ENCODE measurements at regions not wholly inside any gene's neighbourhood (a gene's known extent, or its start where the extent isn't known, plus 50 kb on each side); places are given as distances from the start of the nearest gene placed in this dataset.
"Not testable (repeated sequence)": the region's sequence is repeated elsewhere in the genome, so short reads cannot be mapped to it uniquely, and the experiment has no call there.

- no peaks in the 10 kb centered on the region for H3K27me3 ChIP-seq (ENCODE audit: control insufficient read depth, insufficient read depth, low read length)
- no peak overlapping the region for H3K4me3 ChIP-seq (ENCODE audit: low read depth, low read length)
- H3K9ac ChIP-seq (ENCODE audit: low read depth, low read length) = no peak overlapping the region
- no peaks in the 10 kb centered on the region for H3K9me3 ChIP-seq (ENCODE audit: control insufficient read depth, insufficient read depth, low read length)
- H3K27ac ChIP-seq (ENCODE audit: low read depth, low read length) = no peak overlapping the region
- H3K4me1 ChIP-seq (ENCODE audit: control insufficient read depth, insufficient read depth, low read length) = no peaks in the 10 kb centered on the region
- H3K36me3 ChIP-seq (ENCODE audit: control insufficient read depth, insufficient read depth, low read length) = no peaks in the 10 kb centered on the region
Measured at GRCh38 chr6:94801344-94801743, 776.0 kb upstream of the MANEA start.

GRCh38 chr6:94785514-94785913 lies 791.8 kb upstream of the MANEA start:
- no peaks in the 10 kb centered on the region for H3K27me3 ChIP-seq (ENCODE audit: control insufficient read depth, insufficient read depth, low read length)
- no peak overlapping the region for H3K9ac ChIP-seq (ENCODE audit: low read depth, low read length)
- no peaks in the 10 kb centered on the region for H3K4me1 ChIP-seq (ENCODE audit: control insufficient read depth, insufficient read depth, low read length)
- H3K27ac ChIP-seq (ENCODE audit: low read depth, low read length) = no peak overlapping the region
- no peak overlapping the region for H3K4me3 ChIP-seq (ENCODE audit: low read depth, low read length)
- H3K9me3 ChIP-seq (ENCODE audit: control insufficient read depth, insufficient read depth, low read length) = no peaks in the 10 kb centered on the region
- H3K36me3 ChIP-seq (ENCODE audit: control insufficient read depth, insufficient read depth, low read length) = no peaks in the 10 kb centered on the region

GRCh38 chr6:94785081-94785480 lies 792.3 kb upstream of the MANEA start:
- not testable (repeated sequence) for H3K27ac ChIP-seq (ENCODE audit: low read depth, low read length); H3K9ac ChIP-seq (ENCODE audit: low read depth, low read length); H3K36me3 ChIP-seq (ENCODE audit: control insufficient read depth, insufficient read depth, low read length); H3K9me3 ChIP-seq (ENCODE audit: control insufficient read depth, insufficient read depth, low read length); H3K4me1 ChIP-seq (ENCODE audit: control insufficient read depth, insufficient read depth, low read length); H3K27me3 ChIP-seq (ENCODE audit: control insufficient read depth, insufficient read depth, low read length); H3K4me3 ChIP-seq (ENCODE audit: low read depth, low read length)

- no peak overlapping the region for H3K9ac ChIP-seq (ENCODE audit: low read depth, low read length)
- no peaks in the 10 kb centered on the region for H3K36me3 ChIP-seq (ENCODE audit: control insufficient read depth, insufficient read depth, low read length)
- H3K27me3 ChIP-seq (ENCODE audit: control insufficient read depth, insufficient read depth, low read length) = no peaks in the 10 kb centered on the region
- 0 out of 2 replicates have a peak, but pooled peaks cover 7% of the 10 kb centered on the region for H3K4me1 ChIP-seq (ENCODE audit: control insufficient read depth, insufficient read depth, low read length)
- H3K9me3 ChIP-seq (ENCODE audit: control insufficient read depth, insufficient read depth, low read length) = no peaks in the 10 kb centered on the region
- H3K27ac ChIP-seq (ENCODE audit: low read depth, low read length) = no peak overlapping the region
- no peak overlapping the region for H3K4me3 ChIP-seq (ENCODE audit: low read depth, low read length)
Measured at GRCh38 chr6:94769197-94769596, 808.1 kb upstream of the MANEA start.

- Histone ChIP-seq H3K9me3 (ENCODE audit: control insufficient read depth, insufficient read depth, low read length) (no peaks in the 10 kb centered on the region), H3K9ac (ENCODE audit: low read depth, low read length) (no peak overlapping the region), H3K4me1 (ENCODE audit: control insufficient read depth, insufficient read depth, low read length) (no peaks in the 10 kb centered on the region), H3K27me3 (ENCODE audit: control insufficient read depth, insufficient read depth, low read length) (no peaks in the 10 kb centered on the region), H3K27ac (ENCODE audit: low read depth, low read length) (no peak overlapping the region), H3K36me3 (ENCODE audit: control insufficient read depth, insufficient read depth, low read length) (no peaks in the 10 kb centered on the region), H3K4me3 (ENCODE audit: low read depth, low read length) (no peak overlapping the region)
Measured at GRCh38 chr6:94751641-94752329, 825.5 kb upstream of the MANEA start.

GRCh38 chr6:94736236-94736635 lies 841.1 kb upstream of the MANEA start:
- Histone ChIP-seq H3K9ac (ENCODE audit: low read depth, low read length) (no peak overlapping the region), H3K4me3 (ENCODE audit: low read depth, low read length) (no peak overlapping the region), H3K36me3 (ENCODE audit: control insufficient read depth, insufficient read depth, low read length) (no peaks in the 10 kb centered on the region), H3K27me3 (ENCODE audit: control insufficient read depth, insufficient read depth, low read length) (no peaks in the 10 kb centered on the region), H3K27ac (ENCODE audit: low read depth, low read length) (no peak overlapping the region), H3K4me1 (ENCODE audit: control insufficient read depth, insufficient read depth, low read length) (no peaks in the 10 kb centered on the region), H3K9me3 (ENCODE audit: control insufficient read depth, insufficient read depth, low read length) (no peaks in the 10 kb centered on the region)

- Histone ChIP-seq H3K4me1 (ENCODE audit: control insufficient read depth, insufficient read depth, low read length) (no peaks in the 10 kb centered on the region), H3K4me3 (ENCODE audit: low read depth, low read length) (no peak overlapping the region), H3K27me3 (ENCODE audit: control insufficient read depth, insufficient read depth, low read length) (no peaks in the 10 kb centered on the region), H3K36me3 (ENCODE audit: control insufficient read depth, insufficient read depth, low read length) (no peaks in the 10 kb centered on the region), H3K27ac (ENCODE audit: low read depth, low read length) (no peak overlapping the region), H3K9ac (ENCODE audit: low read depth, low read length) (no peak overlapping the region), H3K9me3 (ENCODE audit: control insufficient read depth, insufficient read depth, low read length) (no peaks in the 10 kb centered on the region)
Measured at GRCh38 chr6:94735270-94735669, 842.1 kb upstream of the MANEA start.

GRCh38 chr6:94734751-94735150 lies 842.6 kb upstream of the MANEA start:
- Histone ChIP-seq H3K9me3 (ENCODE audit: control insufficient read depth, insufficient read depth, low read length) (no peaks in the 10 kb centered on the region), H3K36me3 (ENCODE audit: control insufficient read depth, insufficient read depth, low read length) (no peaks in the 10 kb centered on the region), H3K4me1 (ENCODE audit: control insufficient read depth, insufficient read depth, low read length) (no peaks in the 10 kb centered on the region), H3K27ac (ENCODE audit: low read depth, low read length) (no peak overlapping the region), H3K27me3 (ENCODE audit: control insufficient read depth, insufficient read depth, low read length) (no peaks in the 10 kb centered on the region), H3K4me3 (ENCODE audit: low read depth, low read length) (no peak overlapping the region), H3K9ac (ENCODE audit: low read depth, low read length) (no peak overlapping the region)

- Histone ChIP-seq H3K27me3 (ENCODE audit: control insufficient read depth, insufficient read depth, low read length) (no peaks in the 10 kb centered on the region), H3K9me3 (ENCODE audit: control insufficient read depth, insufficient read depth, low read length) (peaks cover 9% of the 10 kb centered on the region), H3K4me1 (ENCODE audit: control insufficient read depth, insufficient read depth, low read length) (no peaks in the 10 kb centered on the region), H3K36me3 (ENCODE audit: control insufficient read depth, insufficient read depth, low read length) (no peaks in the 10 kb centered on the region), H3K9ac (ENCODE audit: low read depth, low read length) (no peak overlapping the region), H3K27ac (ENCODE audit: low read depth, low read length) (no peak overlapping the region), H3K4me3 (ENCODE audit: low read depth, low read length) (no peak overlapping the region)
Measured at GRCh38 chr6:94733066-94733465, 844.3 kb upstream of the MANEA start.

- Histone ChIP-seq H3K4me3 (ENCODE audit: low read depth, low read length) (no peak overlapping the region), H3K9ac (ENCODE audit: low read depth, low read length) (no peak overlapping the region), H3K27me3 (ENCODE audit: control insufficient read depth, insufficient read depth, low read length) (no peaks in the 10 kb centered on the region), H3K4me1 (ENCODE audit: control insufficient read depth, insufficient read depth, low read length) (no peaks in the 10 kb centered on the region), H3K9me3 (ENCODE audit: control insufficient read depth, insufficient read depth, low read length) (peaks cover 27% of the 10 kb centered on the region), H3K36me3 (ENCODE audit: control insufficient read depth, insufficient read depth, low read length) (no peaks in the 10 kb centered on the region), H3K27ac (ENCODE audit: low read depth, low read length) (no peak overlapping the region)
Measured at GRCh38 chr6:94727710-94728109, 849.6 kb upstream of the MANEA start.

GRCh38 chr6:94721459-94721858 lies 855.9 kb upstream of the MANEA start:
- H3K9ac ChIP-seq (ENCODE audit: low read depth, low read length) = no peak overlapping the region

More at GRCh38 chr6:94721459-94721858, 855.9 kb upstream of the MANEA start:
- Histone ChIP-seq H3K27me3 (ENCODE audit: control insufficient read depth, insufficient read depth, low read length) (no peaks in the 10 kb centered on the region), H3K36me3 (ENCODE audit: control insufficient read depth, insufficient read depth, low read length) (no peaks in the 10 kb centered on the region), H3K27ac (ENCODE audit: low read depth, low read length) (no peak overlapping the region), H3K4me1 (ENCODE audit: control insufficient read depth, insufficient read depth, low read length) (no peaks in the 10 kb centered on the region), H3K4me3 (ENCODE audit: low read depth, low read length) (no peak overlapping the region), H3K9me3 (ENCODE audit: control insufficient read depth, insufficient read depth, low read length) (0 out of 2 replicates have a peak, but pooled peaks cover 4% of the 10 kb centered on the region)

All from HUES48 (cell line).